ENCODE measurements at regions not wholly inside any gene's neighbourhood (a gene's known extent, or its start where the extent isn't known, plus 50 kb on each side); places are given as distances from the start of the nearest gene placed in this dataset.

GRCh38 chr17:77391668-77392375 lies 251.1 kb downstream of the SEC14L1 start:
- no peak overlapping the region for H3K27ac ChIP-seq
- TF ChIP-seq CTCF (conservative IDR thresholded peaks at IDR 0.05) = no peak

- no peak overlapping the region for H3K27ac ChIP-seq
- TF ChIP-seq CTCF (conservative IDR thresholded peaks at IDR 0.05) = no peak
These were observed 251.9 kb downstream of the SEC14L1 start for GRCh38 chr17:77392376-77393273.

GRCh38 chr17:77393274-77393600 lies 252.5 kb downstream of the SEC14L1 start:
- no peak overlapping the region for H3K27ac ChIP-seq

GRCh38 chr17:77393867-77394539 lies 253.2 kb downstream of the SEC14L1 start:
- no peak overlapping the region for H3K27ac ChIP-seq
- no peak for TF ChIP-seq CTCF (conservative IDR thresholded peaks at IDR 0.05)

More at GRCh38 chr17:77393274-77393600, 252.5 kb downstream of the SEC14L1 start:
- no peak for TF ChIP-seq CTCF (conservative IDR thresholded peaks at IDR 0.05)

- TF ChIP-seq CTCF (conservative IDR thresholded peaks at IDR 0.05) = no peak
- H3K27ac ChIP-seq = no peak overlapping the region
These were observed 253.9 kb downstream of the SEC14L1 start for GRCh38 chr17:77394540-77395295.

- no peak for TF ChIP-seq CTCF (conservative IDR thresholded peaks at IDR 0.05)
- no peak overlapping the region for H3K27ac ChIP-seq
These were observed 254.8 kb downstream of the SEC14L1 start for GRCh38 chr17:77395501-77396048.

All from VCaP (cell line).